ENCODE measurements at regions not wholly inside any gene's neighbourhood (a gene's known extent, or its start where the extent isn't known, plus 50 kb on each side); places are given as distances from the start of the nearest gene placed in this dataset.
"Not testable (repeated sequence)": the region's sequence is repeated elsewhere in the genome, so short reads cannot be mapped to it uniquely, and the experiment has no call there.

GRCh38 chr21:24007592-24007991 is 1599.7 kb downstream of the MRPL39 start:
- DNase-seq (ENCODE audit: low read depth in 2 of 2) = no peak

GRCh38 chr21:23986987-23987386 is 1620.3 kb downstream of the MRPL39 start:
- DNase-seq (ENCODE audit: low read depth in 2 of 2) = no peak

GRCh38 chr21:23986214-23986613 is 1621.1 kb downstream of the MRPL39 start:
- no peak for DNase-seq (ENCODE audit: low read depth in 2 of 2)

GRCh38 chr21:23982546-23982945 is 1624.7 kb downstream of the MRPL39 start:
- DNase-seq (ENCODE audit: low read depth in 2 of 2) = no peak

GRCh38 chr21:23977971-23978370 is 1629.3 kb downstream of the MRPL39 start:
- no peak for DNase-seq (ENCODE audit: low read depth in 2 of 2)

- peak; percentile 16 to 57 for DNase-seq (ENCODE audit: low read depth in 2 of 2)
Measured at GRCh38 chr21:23968722-23969647, 1638.3 kb downstream of the MRPL39 start.

- no peak for DNase-seq (ENCODE audit: low read depth in 2 of 2)
Measured at GRCh38 chr21:23968008-23968407, 1639.3 kb downstream of the MRPL39 start.

- DNase-seq (ENCODE audit: low read depth in 2 of 2) = no peak
Measured at GRCh38 chr21:23963454-23963853, 1643.8 kb downstream of the MRPL39 start.

GRCh38 chr21:23960769-23961168 is 1646.5 kb downstream of the MRPL39 start:
- DNase-seq (ENCODE audit: low read depth in 2 of 2) = no peak

- no peak for DNase-seq (ENCODE audit: low read depth in 2 of 2)
Measured at GRCh38 chr21:23955135-23955843, 1652.0 kb downstream of the MRPL39 start.

- no peak for DNase-seq (ENCODE audit: low read depth in 2 of 2)
Measured at GRCh38 chr21:23952269-23952668, 1655.0 kb downstream of the MRPL39 start.

- DNase-seq (ENCODE audit: low read depth in 2 of 2) = no peak
Measured at GRCh38 chr21:23951251-23951650, 1656.0 kb downstream of the MRPL39 start.

GRCh38 chr21:23950344-23950743 is 1656.9 kb downstream of the MRPL39 start:
- DNase-seq (ENCODE audit: low read depth in 2 of 2) = no peak

- no peak for DNase-seq (ENCODE audit: low read depth in 2 of 2)
Measured at GRCh38 chr21:23949493-23949892, 1657.8 kb downstream of the MRPL39 start.

- DNase-seq (ENCODE audit: low read depth in 2 of 2) = no peak
Measured at GRCh38 chr21:23939369-23940065, 1667.8 kb downstream of the MRPL39 start.

GRCh38 chr21:23936991-23937390 is 1670.3 kb downstream of the MRPL39 start:
- DNase-seq (ENCODE audit: low read depth in 2 of 2) = no peak

GRCh38 chr21:23936224-23936623 is 1671.1 kb downstream of the MRPL39 start:
- no peak for DNase-seq (ENCODE audit: low read depth in 2 of 2)

- DNase-seq (ENCODE audit: low read depth in 2 of 2) = no peak
Measured at GRCh38 chr21:23930565-23930964, 1676.7 kb downstream of the MRPL39 start.

GRCh38 chr21:23926430-23926829 is 1680.9 kb downstream of the MRPL39 start:
- DNase-seq (ENCODE audit: low read depth in 2 of 2) = not testable (repeated sequence)

GRCh38 chr21:23921670-23922418 is 1685.4 kb downstream of the MRPL39 start:
- DNase-seq (ENCODE audit: low read depth in 2 of 2) = no peak

- no peak for DNase-seq (ENCODE audit: low read depth in 2 of 2)
Measured at GRCh38 chr21:23900727-23901126, 1706.6 kb downstream of the MRPL39 start.

GRCh38 chr21:23899561-23899960 is 1707.7 kb downstream of the MRPL39 start:
- no peak for DNase-seq (ENCODE audit: low read depth in 2 of 2)
